HCT116 (cell line): ENCODE measurements at regions not wholly inside any gene's neighbourhood (a gene's known extent, or its start where the extent isn't known, plus 50 kb on each side); places are given as distances from the start of the nearest gene placed in this dataset.

Experiments
- ATAC-seq: fragments of 200-7000 bp; cut with Tn5 transposase; 2 replicates; pipeline ENCODE4 v1.9.1; 2020; ENCODE audit warnings: mild to moderate bottlenecking, moderate library complexity
- BruUV-seq: library from RNA; stranded (reverse); fragments of 400-500 nt; replicated peaks from 2 replicates; lab custom pipeline; 2021; lab: Mats Ljungman, UMichigan
- CTCF ChIA-PET: fragments of 300-600 bp; sonication (Branson Sonifier 250); formaldehyde crosslinking; loops from one replicate; lab custom pipeline; 2021; ENCODE audit warnings: antibody characterized with exemption; lab: Charles Lee
- POLR2A ChIA-PET: fragments of 300-600, 350-600 bp; sonication (Branson Sonifier 250); formaldehyde crosslinking; loops from one replicate; lab custom pipeline; 2021; ENCODE audit warnings: antibody characterized with exemption; lab: Charles Lee
- RAD21 ChIA-PET, 2 experiments: fragments of 300-600 bp; sonication (Branson Sonifier 250); formaldehyde crosslinking; loops; one replicate each; lab custom pipeline; 2023; ENCODE audit warnings: low total read pairs in 2 of 2; ENCODE audit not compliant: uncharacterized antibody in 2 of 2, unreplicated experiment in 2 of 2, low non-redundant PET in 1 of 2; lab: Charles Lee
- DNase-seq: peaks from one replicate; pipeline ENCODE4 v3.0.0-alpha.2; 2010; ENCODE audit warnings: low read depth, low spot score
- H2AFZ ChIP-seq: fragments of 200-600 bp; shearing (Covaris generic), sonication (generic); 2 replicates; pipeline ENCODE4 v1.6.1; 2017; ENCODE audit warnings: low read depth, mixed run types, mixed read lengths, antibody characterized with exemption, low read length; ENCODE audit not compliant: poor library complexity, severe bottlenecking
- H3K27ac ChIP-seq: 2 replicates; pipeline ENCODE4 v1.5.1; 2012; ENCODE audit warnings: low read depth, low read length
- H3K27me3 ChIP-seq: fragments of 200-600 bp; sonication (generic); 2 replicates; pipeline ENCODE4 v1.6.1; 2016; ENCODE audit warnings: mixed run types, low read length, mixed read lengths; ENCODE audit not compliant: insufficient read depth
- H3K36me3 ChIP-seq, 2 experiments: fragments of 200-500 bp in 1 of 2; fragments of 200-600 bp in 1 of 2; sonication (Bioruptor generic) in 1 of 2; sonication (generic) in 1 of 2; 2 replicates each; pipeline versions ENCODE4 v1.5.1 to v1.6.1; 2014 to 2016; ENCODE audit warnings: low read length in 2 of 2, inconsistent platforms in 1 of 2, mixed read lengths in 1 of 2, mixed run types in 1 of 2; ENCODE audit not compliant: insufficient read depth in 2 of 2, control insufficient read depth in 1 of 2
- H3K4me1 ChIP-seq, 2 experiments: fragments of 200-600 bp in 1 of 2; sonication (generic) in 1 of 2; 2 replicates each; pipeline versions ENCODE4 v1.5.1 to v1.6.1; 2012 to 2017; ENCODE audit warnings: low read length in 2 of 2, inconsistent platforms in 1 of 2, mild to moderate bottlenecking in 1 of 2, mixed read lengths in 1 of 2, mixed run types in 1 of 2, moderate library complexity in 1 of 2; ENCODE audit not compliant: insufficient read depth in 2 of 2, control insufficient read depth in 1 of 2
- H3K4me2 ChIP-seq: fragments of 200-600 bp; sonication (generic); 2 replicates; pipeline ENCODE4 v1.6.1; 2017; ENCODE audit warnings: mixed run types, low read length, mixed read lengths
- H3K4me3 ChIP-seq, 2 experiments: fragments of 200-600 bp in 1 of 2; sonication (generic) in 1 of 2; replicated peaks in 1 of 2; 2 replicates each; pipeline ENCODE4 v1.5.1; 2011 to 2016; ENCODE audit warnings: low read length in 2 of 2, control low read depth in 1 of 2, low read depth in 1 of 2, mild to moderate bottlenecking in 1 of 2, mixed read lengths in 1 of 2, mixed run types in 1 of 2
- H3K79me2 ChIP-seq: fragments of 200-600 bp; sonication (generic); 2 replicates; pipeline ENCODE4 v1.6.1; 2017; ENCODE audit warnings: mild to moderate bottlenecking, mixed run types, low read length, moderate library complexity, mixed read lengths; ENCODE audit not compliant: insufficient read depth
- H3K9ac ChIP-seq: fragments of 200-600 bp; sonication (generic); 2 replicates; pipeline ENCODE4 v1.6.1; 2016; ENCODE audit warnings: low read length, mixed read lengths
- H3K9me2 ChIP-seq: fragments of 200-600 bp; sonication (generic), shearing (Covaris generic); 2 replicates; pipeline ENCODE4 v1.6.1; 2017; ENCODE audit warnings: mixed run types, mild to moderate bottlenecking, moderate library complexity; ENCODE audit not compliant: insufficient read depth
- H3K9me3 ChIP-seq, 2 experiments: fragments of 200-500 bp in 1 of 2; fragments of 200-600 bp in 1 of 2; sonication (Bioruptor generic) in 1 of 2; sonication (generic) in 1 of 2; 2 replicates each; pipeline ENCODE4 v1.6.1; 2014 to 2017; ENCODE audit warnings: low read length in 2 of 2, mixed read lengths in 2 of 2, inconsistent platforms in 1 of 2, low read depth in 1 of 2, mild to moderate bottlenecking in 1 of 2, mixed run types in 1 of 2, moderate library complexity in 1 of 2; ENCODE audit not compliant: control insufficient read depth in 1 of 2, insufficient read depth in 1 of 2
- H4K20me1 ChIP-seq: fragments of 200-600 bp; sonication (generic), shearing (Covaris generic); 2 replicates; pipeline ENCODE4 v1.6.1; 2017; ENCODE audit warnings: mixed run types, mild to moderate bottlenecking, moderate library complexity; ENCODE audit not compliant: insufficient read depth
- CTCF ChIP-seq, 3 experiments: fragments of 200-600 bp in 1 of 3; sonication (generic) in 1 of 3; IDR thresholded peaks in 2 of 3; conservative IDR thresholded peaks in 1 of 3; 2 replicates each; pipeline ENCODE4 v1.5.1; 2012 to 2017; ENCODE audit warnings: low read depth in 2 of 3, low read length in 2 of 3, antibody characterized with exemption in 1 of 3, borderline replicate concordance in 1 of 3, control low read depth in 1 of 3, mild to moderate bottlenecking in 1 of 3, mixed read lengths in 1 of 3, mixed run types in 1 of 3, moderate library complexity in 1 of 3; ENCODE audit not compliant: insufficient read depth in 1 of 3
- EZH2phosphoT487 ChIP-seq: fragments of 200-600 bp; IDR thresholded peaks from 2 replicates; pipeline ENCODE4 v1.6.1; 2018; ENCODE audit warnings: antibody characterized with exemption, borderline replicate concordance
- JUND ChIP-seq: IDR thresholded peaks from 2 replicates; pipeline ENCODE4 v1.6.1; 2012
- POLR2AphosphoS5 ChIP-seq: IDR thresholded peaks from 2 replicates; pipeline ENCODE4 v1.6.1; 2011; ENCODE audit warnings: mild to moderate bottlenecking, low read depth, low read length, moderate library complexity
- REST ChIP-seq: IDR thresholded peaks from 2 replicates; pipeline ENCODE4 v1.6.1; 2012; ENCODE audit warnings: low read depth
- SRF ChIP-seq: IDR thresholded peaks from 2 replicates; pipeline ENCODE4 v1.6.1; 2012; ENCODE audit warnings: low read depth
- TCF7L2 ChIP-seq: IDR thresholded peaks from 2 replicates; pipeline ENCODE4 v1.7.0; 2011; ENCODE audit warnings: borderline replicate concordance, inconsistent platforms; ENCODE audit not compliant: insufficient read depth, insufficient read length; ENCODE audit errors: extremely low read depth
- ZNF274 ChIP-seq: fragments of 200-500 bp; sonication (Bioruptor generic); IDR thresholded peaks from 2 replicates; pipeline ENCODE4 v1.6.1; 2014; ENCODE audit warnings: mild to moderate bottlenecking, low read depth, low read length, inconsistent platforms
- intact Hi-C: fragments of 100-400 bp; cut with micrococcal nuclease; formaldehyde crosslinking; loops from 2 replicates; pipeline ENCODE4 v1.10.0; 2022

GRCh38 chr12:69150796-69151127, 88.6 kb upstream of the CPSF6 start:
- intact Hi-C loops: loop anchor here (10.0 kb wide), 3 partner anchors 134 to 424 kb away; partner anchors contain the start of gene YEATS4
- CTCF ChIA-PET: no interaction called here

GRCh38 chr12:69151254-69151764, 88.1 kb upstream of the CPSF6 start:
- ChIA-PET CTCF (no interaction called here), POLR2A (no interaction called here), RAD21 (no interaction called here)
- TF ChIP-seq JUND: no peak
- no peak for TF ChIP-seq CTCF (IDR thresholded peaks at IDR 0.05 in 2 of 3, conservative IDR thresholded peaks at IDR 0.05 in 1 of 3; ENCODE audit: borderline replicate concordance in 1 of 3, insufficient read depth in 1 of 3, low read depth in 2 of 3, low read length in 2 of 3)
- TF ChIP-seq ZNF274: no peak
- TF ChIP-seq REST: no peak
- Histone ChIP-seq H3K9me2 (no peaks in the 10 kb centered on the region), H3K9me3 (no peaks in the 10 kb centered on the region), H3K4me3 (no peak overlapping the region), H3K79me2 (no peaks in the 10 kb centered on the region), H2AFZ (no peak overlapping the region), H3K27me3 (no peaks in the 10 kb centered on the region), H3K27ac (no peak overlapping the region), H4K20me1 (no peaks in the 10 kb centered on the region), H3K4me2 (no peak overlapping the region), H3K9ac (no peak overlapping the region), H3K36me3 (no peaks in the 10 kb centered on the region), H3K4me1 (no peaks in the 10 kb centered on the region)
- DNase-seq: no peak
- ATAC-seq: no peak
- intact Hi-C loops: loop anchor here (10.0 kb wide), 3 partner anchors 133 to 423 kb away; partner anchors contain the start of gene YEATS4
- no TSS peak for BruUV-seq

More at GRCh38 chr12:69150796-69151127, 88.6 kb upstream of the CPSF6 start:
- H3K79me2 ChIP-seq: no peaks in the 10 kb centered on the region
- no peak overlapping the region for H3K4me3 ChIP-seq
- no TSS peak for BruUV-seq
- H2AFZ ChIP-seq: no peak overlapping the region
- H3K9ac ChIP-seq: no peak overlapping the region
- H3K27ac ChIP-seq: no peak overlapping the region
- H3K9me3 ChIP-seq: no peaks in the 10 kb centered on the region
- H3K36me3 ChIP-seq: no peaks in the 10 kb centered on the region
- RAD21 ChIA-PET: no interaction called here
- no peak for DNase-seq
- no peaks in the 10 kb centered on the region for H4K20me1 ChIP-seq
- H3K27me3 ChIP-seq: no peaks in the 10 kb centered on the region
- no peaks in the 10 kb centered on the region for H3K9me2 ChIP-seq
- no peaks in the 10 kb centered on the region for H3K4me1 ChIP-seq
- no peak overlapping the region for H3K4me2 ChIP-seq
- POLR2A ChIA-PET: no interaction called here
- no peak for TF ChIP-seq SRF
- TF ChIP-seq POLR2AphosphoS5: no peak
- no peak for TF ChIP-seq EZH2phosphoT487
- no peak for TF ChIP-seq TCF7L2
- no peak for ATAC-seq
